ENCODE measurements at regions not wholly inside any gene's neighbourhood (a gene's known extent, or its start where the extent isn't known, plus 50 kb on each side); places are given as distances from the start of the nearest gene placed in this dataset.

DNA sequence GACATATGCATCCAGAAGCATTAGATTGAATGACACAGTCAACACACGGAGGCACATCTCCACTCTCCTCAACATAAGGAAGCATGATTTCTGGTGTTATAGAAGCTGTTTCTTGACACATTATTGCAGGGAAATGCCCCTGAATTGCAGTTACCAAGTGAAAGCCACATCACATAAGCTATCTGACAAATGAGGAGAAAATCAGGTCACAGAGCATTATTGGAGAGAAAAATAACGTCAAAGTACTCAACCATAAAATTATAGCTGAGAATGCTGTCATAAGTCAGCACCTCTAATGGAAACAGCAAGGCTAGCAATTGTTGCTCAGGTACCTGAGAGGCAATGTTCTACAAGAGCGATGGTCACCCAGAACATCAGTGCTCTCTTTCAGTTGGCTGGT is 169.9 kb upstream of the PALMD start:
- TF ChIP-seq, protein P1, sequence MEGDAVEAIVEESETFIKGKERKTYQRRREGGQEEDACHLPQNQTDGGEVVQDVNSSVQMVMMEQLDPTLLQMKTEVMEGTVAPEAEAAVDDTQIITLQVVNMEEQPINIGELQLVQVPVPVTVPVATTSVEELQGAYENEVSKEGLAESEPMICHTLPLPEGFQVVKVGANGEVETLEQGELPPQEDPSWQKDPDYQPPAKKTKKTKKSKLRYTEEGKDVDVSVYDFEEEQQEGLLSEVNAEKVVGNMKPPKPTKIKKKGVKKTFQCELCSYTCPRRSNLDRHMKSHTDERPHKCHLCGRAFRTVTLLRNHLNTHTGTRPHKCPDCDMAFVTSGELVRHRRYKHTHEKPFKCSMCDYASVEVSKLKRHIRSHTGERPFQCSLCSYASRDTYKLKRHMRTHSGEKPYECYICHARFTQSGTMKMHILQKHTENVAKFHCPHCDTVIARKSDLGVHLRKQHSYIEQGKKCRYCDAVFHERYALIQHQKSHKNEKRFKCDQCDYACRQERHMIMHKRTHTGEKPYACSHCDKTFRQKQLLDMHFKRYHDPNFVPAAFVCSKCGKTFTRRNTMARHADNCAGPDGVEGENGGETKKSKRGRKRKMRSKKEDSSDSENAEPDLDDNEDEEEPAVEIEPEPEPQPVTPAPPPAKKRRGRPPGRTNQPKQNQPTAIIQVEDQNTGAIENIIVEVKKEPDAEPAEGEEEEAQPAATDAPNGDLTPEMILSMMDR (IDR thresholded peaks at IDR 0.05; ENCODE audit: low read depth, low read length, missing input control) = no peak
- TF ChIP-seq NR2F2 (IDR thresholded peaks at IDR 0.05) (no peak), RAD21 (IDR thresholded peaks at IDR 0.05) (no peak), SP1 (IDR thresholded peaks at IDR 0.05) (no peak), JUND (IDR thresholded peaks at IDR 0.05) (no peak), YY1 (IDR thresholded peaks at IDR 0.05) (no peak), FOXA2 (IDR thresholded peaks at IDR 0.05) (no peak), EGR1 (IDR thresholded peaks at IDR 0.05; ENCODE audit: low read depth in 2 of 2) (no peak)
- TF ChIP-seq, protein P2, sequence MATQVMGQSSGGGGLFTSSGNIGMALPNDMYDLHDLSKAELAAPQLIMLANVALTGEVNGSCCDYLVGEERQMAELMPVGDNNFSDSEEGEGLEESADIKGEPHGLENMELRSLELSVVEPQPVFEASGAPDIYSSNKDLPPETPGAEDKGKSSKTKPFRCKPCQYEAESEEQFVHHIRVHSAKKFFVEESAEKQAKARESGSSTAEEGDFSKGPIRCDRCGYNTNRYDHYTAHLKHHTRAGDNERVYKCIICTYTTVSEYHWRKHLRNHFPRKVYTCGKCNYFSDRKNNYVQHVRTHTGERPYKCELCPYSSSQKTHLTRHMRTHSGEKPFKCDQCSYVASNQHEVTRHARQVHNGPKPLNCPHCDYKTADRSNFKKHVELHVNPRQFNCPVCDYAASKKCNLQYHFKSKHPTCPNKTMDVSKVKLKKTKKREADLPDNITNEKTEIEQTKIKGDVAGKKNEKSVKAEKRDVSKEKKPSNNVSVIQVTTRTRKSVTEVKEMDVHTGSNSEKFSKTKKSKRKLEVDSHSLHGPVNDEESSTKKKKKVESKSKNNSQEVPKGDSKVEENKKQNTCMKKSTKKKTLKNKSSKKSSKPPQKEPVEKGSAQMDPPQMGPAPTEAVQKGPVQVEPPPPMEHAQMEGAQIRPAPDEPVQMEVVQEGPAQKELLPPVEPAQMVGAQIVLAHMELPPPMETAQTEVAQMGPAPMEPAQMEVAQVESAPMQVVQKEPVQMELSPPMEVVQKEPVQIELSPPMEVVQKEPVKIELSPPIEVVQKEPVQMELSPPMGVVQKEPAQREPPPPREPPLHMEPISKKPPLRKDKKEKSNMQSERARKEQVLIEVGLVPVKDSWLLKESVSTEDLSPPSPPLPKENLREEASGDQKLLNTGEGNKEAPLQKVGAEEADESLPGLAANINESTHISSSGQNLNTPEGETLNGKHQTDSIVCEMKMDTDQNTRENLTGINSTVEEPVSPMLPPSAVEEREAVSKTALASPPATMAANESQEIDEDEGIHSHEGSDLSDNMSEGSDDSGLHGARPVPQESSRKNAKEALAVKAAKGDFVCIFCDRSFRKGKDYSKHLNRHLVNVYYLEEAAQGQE (IDR thresholded peaks at IDR 0.05) = no peak
- TF ChIP-seq, protein P3, sequence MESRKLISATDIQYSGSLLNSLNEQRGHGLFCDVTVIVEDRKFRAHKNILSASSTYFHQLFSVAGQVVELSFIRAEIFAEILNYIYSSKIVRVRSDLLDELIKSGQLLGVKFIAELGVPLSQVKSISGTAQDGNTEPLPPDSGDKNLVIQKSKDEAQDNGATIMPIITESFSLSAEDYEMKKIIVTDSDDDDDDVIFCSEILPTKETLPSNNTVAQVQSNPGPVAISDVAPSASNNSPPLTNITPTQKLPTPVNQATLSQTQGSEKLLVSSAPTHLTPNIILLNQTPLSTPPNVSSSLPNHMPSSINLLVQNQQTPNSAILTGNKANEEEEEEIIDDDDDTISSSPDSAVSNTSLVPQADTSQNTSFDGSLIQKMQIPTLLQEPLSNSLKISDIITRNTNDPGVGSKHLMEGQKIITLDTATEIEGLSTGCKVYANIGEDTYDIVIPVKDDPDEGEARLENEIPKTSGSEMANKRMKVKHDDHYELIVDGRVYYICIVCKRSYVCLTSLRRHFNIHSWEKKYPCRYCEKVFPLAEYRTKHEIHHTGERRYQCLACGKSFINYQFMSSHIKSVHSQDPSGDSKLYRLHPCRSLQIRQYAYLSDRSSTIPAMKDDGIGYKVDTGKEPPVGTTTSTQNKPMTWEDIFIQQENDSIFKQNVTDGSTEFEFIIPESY (IDR thresholded peaks at IDR 0.05) = no peak
- TF ChIP-seq, protein P4, sequence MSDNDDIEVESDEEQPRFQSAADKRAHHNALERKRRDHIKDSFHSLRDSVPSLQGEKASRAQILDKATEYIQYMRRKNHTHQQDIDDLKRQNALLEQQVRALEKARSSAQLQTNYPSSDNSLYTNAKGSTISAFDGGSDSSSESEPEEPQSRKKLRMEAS (IDR thresholded peaks at IDR 0.05) = no peak
